Sciatic nerve (tissue), 2 donors: ENCODE measurements at regions not wholly inside any gene's neighbourhood (a gene's known extent, or its start where the extent isn't known, plus 50 kb on each side); places are given as distances from the start of the nearest gene placed in this dataset.

Experiments used
- ATAC-seq: fragments of 200-7000 bp; cut with Tn5 transposase; one replicate; pipeline ENCODE4 v1.9.1; 2020; ENCODE audit warnings: mild to moderate bottlenecking, moderate library complexity
- DNase-seq: peaks from one replicate; pipeline ENCODE4 v3.0.0-alpha.2; 2020; ENCODE audit warnings: low spot score
- intact Hi-C: fragments of 100-400 bp; cut with DNase I; formaldehyde crosslinking; loops from one replicate; pipeline ENCODE4 v1.14.2; 2022
- donor health status: DM: no; HTN: no; CAD: no.
- donor health status: DM: no; HTN: no; CAD: no.

- ATAC-seq: no peak
- DNase-seq: no peak
- intact Hi-C loops: no loop called here
These were observed 159.3 kb upstream of the CPNE8 start for GRCh38 chr12:39064708-39065107.

- intact Hi-C loops: no loop called here
- DNase-seq: no peak
- no peak for ATAC-seq
These were observed 157.0 kb upstream of the CPNE8 start for GRCh38 chr12:39062266-39062996.

GRCh38 chr12:39061576-39061975 lies 156.2 kb upstream of the CPNE8 start:
- intact Hi-C loops: no loop called here
- DNase-seq (no peak), ATAC-seq (no peak)

- intact Hi-C loops: no loop called here
- no peak for ATAC-seq
- no peak for DNase-seq
These were observed 143.0 kb upstream of the CPNE8 start for GRCh38 chr12:39048395-39048794.

GRCh38 chr12:39047539-39048262 lies 142.3 kb upstream of the CPNE8 start:
- no peak for ATAC-seq
- intact Hi-C loops: no loop called here
- DNase-seq: no peak

GRCh38 chr12:39044754-39045153 lies 139.4 kb upstream of the CPNE8 start:
- intact Hi-C loops: no loop called here
- DNase-seq (no peak), ATAC-seq (no peak)

- DNase-seq (no peak), ATAC-seq (no peak)
- intact Hi-C loops: no loop called here
These were observed 138.0 kb upstream of the CPNE8 start for GRCh38 chr12:39043424-39043822.

- DNase-seq (no peak), ATAC-seq (no peak)
- intact Hi-C loops: no loop called here
These were observed 134.9 kb upstream of the CPNE8 start for GRCh38 chr12:39040275-39040674.

- no peak for ATAC-seq
- intact Hi-C loops: no loop called here
- no peak for DNase-seq
These were observed 131.7 kb upstream of the CPNE8 start for GRCh38 chr12:39037115-39037514.

GRCh38 chr12:39036105-39036504 lies 130.7 kb upstream of the CPNE8 start:
- intact Hi-C loops: no loop called here
- DNase-seq (no peak), ATAC-seq (no peak)

GRCh38 chr12:39033782-39034181 lies 128.4 kb upstream of the CPNE8 start:
- intact Hi-C loops: no loop called here
- DNase-seq (no peak), ATAC-seq (no peak)

GRCh38 chr12:39032448-39032847 lies 127.1 kb upstream of the CPNE8 start:
- no peak for DNase-seq
- no peak for ATAC-seq
- intact Hi-C loops: no loop called here

GRCh38 chr12:39032034-39032433 lies 126.6 kb upstream of the CPNE8 start:
- ATAC-seq (no peak), DNase-seq (no peak)
- intact Hi-C loops: no loop called here

GRCh38 chr12:39028382-39028781 lies 123.0 kb upstream of the CPNE8 start:
- DNase-seq (no peak), ATAC-seq (no peak)
- intact Hi-C loops: no loop called here

- no peak for DNase-seq
These were observed 107.5 kb upstream of the CPNE8 start for GRCh38 chr12:39012870-39013269.

GRCh38 chr12:39011166-39011565 lies 105.8 kb upstream of the CPNE8 start:
- DNase-seq: no peak
- intact Hi-C loops: no loop called here
- no peak for ATAC-seq

More at GRCh38 chr12:39012870-39013269, 107.5 kb upstream of the CPNE8 start:
- ATAC-seq: no peak
- intact Hi-C loops: no loop called here

GRCh38 chr12:39010406-39010805 lies 105.0 kb upstream of the CPNE8 start:
- ATAC-seq (no peak), DNase-seq (no peak)
- intact Hi-C loops: no loop called here

- no peak for ATAC-seq
- intact Hi-C loops: no loop called here
- no peak for DNase-seq
These were observed 102.2 kb upstream of the CPNE8 start for GRCh38 chr12:39007619-39008018.

GRCh38 chr12:39006286-39006685 lies 100.9 kb upstream of the CPNE8 start:
- intact Hi-C loops: no loop called here
- ATAC-seq: no peak

GRCh38 chr12:39005671-39006070 lies 100.3 kb upstream of the CPNE8 start:
- intact Hi-C loops: no loop called here
- DNase-seq (no peak), ATAC-seq (no peak)

More at GRCh38 chr12:39006286-39006685, 100.9 kb upstream of the CPNE8 start:
- no peak for DNase-seq
